ENCODE measurements at regions not wholly inside any gene's neighbourhood (a gene's known extent, or its start where the extent isn't known, plus 50 kb on each side); places are given as distances from the start of the nearest gene placed in this dataset.
"Not testable (repeated sequence)": the region's sequence is repeated elsewhere in the genome, so short reads cannot be mapped to it uniquely, and the experiment has no call there.

DNA sequence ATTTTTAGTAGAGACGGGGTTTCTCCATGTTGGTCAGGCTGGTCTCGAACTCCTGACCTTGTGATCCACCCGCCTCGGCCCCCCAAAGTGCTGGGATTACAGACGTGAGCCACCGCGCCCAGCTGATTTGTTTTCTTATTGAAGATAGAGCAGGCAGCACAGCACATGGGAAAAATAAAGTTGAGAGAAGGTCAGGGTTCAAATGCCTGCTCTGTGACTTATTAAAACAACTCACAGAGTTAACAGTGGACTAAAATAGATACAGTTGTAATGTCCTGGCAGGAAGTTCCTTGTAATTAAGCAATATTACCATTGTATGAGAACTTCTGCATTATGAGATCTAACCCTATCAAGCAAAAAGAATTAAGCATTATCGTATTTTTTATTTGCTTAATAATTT lies 615.7 kb upstream of the CCNG1 start:
- TF ChIP-seq SUZ12 (IDR thresholded peaks at IDR 0.05); ELF4 (IDR thresholded peaks at IDR 0.05); NFRKB (IDR thresholded peaks at IDR 0.05); SP1 (IDR thresholded peaks at IDR 0.05); L3MBTL2 (conservative IDR thresholded peaks at IDR 0.05); FOXK2 (IDR thresholded peaks at IDR 0.05): not testable (repeated sequence)

Data from HEK293T (cell line).